Mammary epithelial cell (primary cell): ENCODE measurements at regions not wholly inside any gene's neighbourhood (a gene's known extent, or its start where the extent isn't known, plus 50 kb on each side); places are given as distances from the start of the nearest gene placed in this dataset.

ENCODE experiments used
- CTCF ChIP-seq, 2 donors: IDR thresholded peaks in 1 of 2; conservative IDR thresholded peaks in 1 of 2; 2 replicates each; pipeline ENCODE4 v1.5.1; 2011 to 2012; ENCODE audit warnings: inconsistent platforms in 2 of 2, low read length in 2 of 2, mild to moderate bottlenecking in 2 of 2, control low read depth in 1 of 2, low read depth in 1 of 2; ENCODE audit not compliant: insufficient read depth in 1 of 2; ENCODE audit errors: extremely low read depth in 1 of 2
- EZH2 ChIP-seq: IDR thresholded peaks from 2 replicates; pipeline ENCODE4 v1.6.1; 2012; ENCODE audit warnings: low read length, inconsistent platforms, borderline replicate concordance

GRCh38 chr4:153969542-153969941 lies 180.7 kb upstream of the SFRP2 start:
- TF ChIP-seq CTCF (conservative IDR thresholded peaks at IDR 0.05 in 1 of 2, IDR thresholded peaks at IDR 0.05 in 1 of 2; ENCODE audit: extremely low read depth in 1 of 2, insufficient read depth in 1 of 2, low read depth in 1 of 2, low read length in 2 of 2) (no peak), EZH2 (no peak)
